Cardiac muscle cell (in vitro differentiated cells and primary cell): ENCODE measurements at regions not wholly inside any gene's neighbourhood (a gene's known extent, or its start where the extent isn't known, plus 50 kb on each side); places are given as distances from the start of the nearest gene placed in this dataset.
"Not testable (repeated sequence)": the region's sequence is repeated elsewhere in the genome, so short reads cannot be mapped to it uniquely, and the experiment has no call there.

Source experiments
- DNase-seq, 2 donors: peaks; one replicate each; pipeline versions ENCODE4 v3.0.0 to v3.0.0-alpha.2; 2010 to 2017; ENCODE audit warnings: low read depth in 1 of 2, low spot score in 1 of 2
- H3K27ac ChIP-seq: fragments of 200-600 bp; sonication (generic); 2 replicates; pipeline ENCODE4 v1.5.1; 2016
- H3K27me3 ChIP-seq: fragments of 200-600 bp; sonication (generic); 2 replicates; pipeline ENCODE4 v1.6.0; 2016; ENCODE audit warnings: control low read depth
- H3K36me3 ChIP-seq: fragments of 200-600 bp; sonication (generic); 2 replicates; pipeline ENCODE4 v1.5.1; 2016; ENCODE audit warnings: control low read depth
- H3K4me1 ChIP-seq: fragments of 200-600 bp; sonication (generic); 2 replicates; pipeline ENCODE4 v1.8.1; 2017; ENCODE audit warnings: low read depth, mild to moderate bottlenecking, mixed run types
- H3K4me3 ChIP-seq: fragments of 200-600 bp; sonication (generic); 2 replicates; pipeline ENCODE4 v1.5.1; 2016; ENCODE audit warnings: mild to moderate bottlenecking
- H3K9me3 ChIP-seq: fragments of 200-600 bp; sonication (generic); 2 replicates; pipeline ENCODE4 v1.5.1; 2017; ENCODE audit warnings: low read depth, mild to moderate bottlenecking, control low read depth
- CTCF ChIP-seq: IDR thresholded peaks from 2 replicates; pipeline ENCODE4 v1.5.1; 2012; ENCODE audit warnings: low read depth, mild to moderate bottlenecking, low read length

- DNase-seq, H3K4me3 ChIP-seq, H3K27me3 ChIP-seq, H3K4me1 ChIP-seq, H3K36me3 ChIP-seq, H3K27ac ChIP-seq, H3K9me3 ChIP-seq: not testable (repeated sequence)
Measured at GRCh38 chr4:3623809-3624329, 91.6 kb upstream of the LRPAP1 start.

GRCh38 chr4:3623106-3623505 is 90.9 kb upstream of the LRPAP1 start:
- no peak for DNase-seq
- Histone ChIP-seq H3K27ac (no peak overlapping the region), H3K9me3 (no peaks in the 10 kb centered on the region), H3K4me1 (peaks cover 3% of the 10 kb centered on the region), H3K4me3 (no peak overlapping the region), H3K36me3 (no peaks in the 10 kb centered on the region), H3K27me3 (no peaks in the 10 kb centered on the region)
- no peak for TF ChIP-seq CTCF

- H3K9me3 ChIP-seq, H3K4me1 ChIP-seq, H3K4me3 ChIP-seq, H3K27me3 ChIP-seq, H3K36me3 ChIP-seq, H3K27ac ChIP-seq: not testable (repeated sequence)
- peak in 1 of 2 donors; percentile 10 for DNase-seq
Measured at GRCh38 chr4:3620365-3620764, 88.1 kb upstream of the LRPAP1 start.

GRCh38 chr4:3619698-3620097 is 87.5 kb upstream of the LRPAP1 start:
- not testable (repeated sequence) for H3K4me3 ChIP-seq, H3K36me3 ChIP-seq, H3K4me1 ChIP-seq, H3K9me3 ChIP-seq, H3K27me3 ChIP-seq, DNase-seq, H3K27ac ChIP-seq

GRCh38 chr4:3618341-3618740 is 86.1 kb upstream of the LRPAP1 start:
- H3K4me3 ChIP-seq, H3K27me3 ChIP-seq, H3K36me3 ChIP-seq, DNase-seq, H3K27ac ChIP-seq, H3K9me3 ChIP-seq, H3K4me1 ChIP-seq: not testable (repeated sequence)

GRCh38 chr4:3615386-3616286 is 83.4 kb upstream of the LRPAP1 start:
- H3K9me3 ChIP-seq: no peaks in the 10 kb centered on the region
- DNase-seq: no peak
- no peaks in the 10 kb centered on the region for H3K4me1 ChIP-seq
- no peak for TF ChIP-seq CTCF
- H3K36me3 ChIP-seq: no peaks in the 10 kb centered on the region
- no peaks in the 10 kb centered on the region for H3K27me3 ChIP-seq
- no peak overlapping the region for H3K27ac ChIP-seq
- H3K4me3 ChIP-seq: no peak overlapping the region

- H3K27ac ChIP-seq: no peak overlapping the region
- no peak for TF ChIP-seq CTCF
- H3K4me1 ChIP-seq: no peaks in the 10 kb centered on the region
- DNase-seq: no peak
- H3K9me3 ChIP-seq: no peaks in the 10 kb centered on the region
- H3K27me3 ChIP-seq: no peaks in the 10 kb centered on the region
- no peak overlapping the region for H3K4me3 ChIP-seq
- no peaks in the 10 kb centered on the region for H3K36me3 ChIP-seq
Measured at GRCh38 chr4:3614731-3614980, 82.4 kb upstream of the LRPAP1 start.
